NCI-H2029 (cell line): ENCODE measurements at regions not wholly inside any gene's neighbourhood (a gene's known extent, or its start where the extent isn't known, plus 50 kb on each side); places are given as distances from the start of the nearest gene placed in this dataset.
A peak's percentile ranks its signal among the peaks of the same experiment; 100 is the strongest.

Experiments used
- DNase-seq: peaks from one replicate; lab custom pipeline; 2025; lab: John Stamatoyannopoulos, UW

DNA sequence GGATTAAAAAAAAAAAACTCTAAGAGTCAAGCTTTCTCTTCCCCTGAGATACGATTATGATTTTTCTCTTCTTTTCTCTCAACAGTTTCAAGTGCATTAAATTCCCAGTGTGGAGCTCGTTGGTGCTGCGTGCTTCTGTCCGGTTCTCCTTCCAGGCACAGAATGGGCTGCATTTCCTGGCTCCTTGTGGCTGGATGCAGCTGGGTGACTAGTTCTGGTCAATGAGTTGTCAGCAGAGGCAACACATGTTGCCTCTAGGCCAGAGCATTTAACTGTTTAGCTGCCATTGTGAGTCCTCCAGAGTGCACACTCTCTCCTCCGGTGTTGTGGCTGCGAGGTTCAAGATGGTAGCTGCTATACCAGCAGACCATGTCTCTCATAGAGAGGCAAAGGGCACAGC is 312.9 kb downstream of the RRAGC start:
- no peak for DNase-seq

DNA sequence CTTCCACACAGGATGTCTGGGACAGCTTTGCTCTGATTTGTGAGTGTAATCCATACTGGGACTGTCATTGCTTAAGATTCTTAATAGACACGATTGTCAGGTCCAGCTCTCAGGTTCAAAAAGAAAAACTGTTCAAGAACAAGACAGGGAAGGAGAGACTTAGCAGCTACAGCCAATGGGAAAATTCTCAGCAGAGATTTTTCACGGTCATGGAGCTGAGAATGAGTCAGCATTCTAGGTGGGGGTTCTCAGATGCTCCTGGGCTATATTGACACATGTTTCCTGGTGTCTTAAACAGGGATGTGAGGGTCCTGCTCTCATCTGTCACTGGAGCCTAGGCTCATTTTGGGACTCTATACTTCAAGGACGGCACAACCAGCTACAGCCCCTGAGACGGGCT is 318.3 kb downstream of the RRAGC start:
- DNase-seq = no peak

GRCh38 chr1:38539931-38540330 is 319.6 kb downstream of the RRAGC start:
- no peak for DNase-seq

DNA sequence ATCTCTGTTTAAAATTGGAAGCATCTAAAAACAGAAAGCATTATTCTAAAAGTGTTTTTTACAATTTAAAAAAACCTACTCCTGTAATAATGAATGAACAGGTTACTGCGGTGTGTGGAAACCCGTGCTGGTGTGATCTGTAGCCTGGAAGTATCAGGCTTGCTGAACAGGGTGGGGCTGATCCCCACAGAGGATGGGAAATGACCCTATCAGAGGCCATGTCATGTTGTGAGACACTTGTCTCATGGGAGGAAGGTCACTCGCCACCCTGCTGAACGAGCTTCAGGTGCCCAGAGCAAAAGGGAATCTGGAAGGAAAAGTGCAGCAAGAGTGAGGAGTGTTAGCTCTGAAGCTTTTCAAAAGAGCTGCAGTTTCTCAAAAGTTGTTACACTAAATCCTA is 320.7 kb downstream of the RRAGC start:
- DNase-seq = no peak

- no peak for DNase-seq
These were observed 323.5 kb downstream of the RRAGC start for GRCh38 chr1:38536089-38536488.

DNA sequence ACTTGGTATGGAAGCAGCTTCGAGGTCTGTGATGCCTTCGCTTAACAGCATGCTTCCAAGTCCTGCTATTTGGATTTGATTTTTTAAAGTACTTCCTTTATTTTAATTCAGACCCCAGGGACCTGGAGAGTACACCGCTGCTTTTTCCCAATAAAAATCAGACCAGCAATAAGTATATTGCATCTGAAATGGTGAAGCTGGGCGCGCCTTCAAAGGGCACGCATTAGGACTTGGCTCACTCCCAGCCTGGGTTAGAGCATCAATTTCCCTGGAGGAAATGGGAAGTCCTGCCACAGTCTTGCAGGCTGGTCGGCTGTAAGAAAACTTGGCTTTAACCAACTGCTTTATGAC is 325.1 kb downstream of the RRAGC start:
- DNase-seq = no peak

GRCh38 chr1:38533772-38534472 is 325.6 kb downstream of the RRAGC start:
- DNase-seq = no peak

- no peak for DNase-seq
These were observed 328.6 kb downstream of the RRAGC start for GRCh38 chr1:38530957-38531356.

GRCh38 chr1:38529946-38530345 is 329.6 kb downstream of the RRAGC start:
- DNase-seq = no peak

DNA sequence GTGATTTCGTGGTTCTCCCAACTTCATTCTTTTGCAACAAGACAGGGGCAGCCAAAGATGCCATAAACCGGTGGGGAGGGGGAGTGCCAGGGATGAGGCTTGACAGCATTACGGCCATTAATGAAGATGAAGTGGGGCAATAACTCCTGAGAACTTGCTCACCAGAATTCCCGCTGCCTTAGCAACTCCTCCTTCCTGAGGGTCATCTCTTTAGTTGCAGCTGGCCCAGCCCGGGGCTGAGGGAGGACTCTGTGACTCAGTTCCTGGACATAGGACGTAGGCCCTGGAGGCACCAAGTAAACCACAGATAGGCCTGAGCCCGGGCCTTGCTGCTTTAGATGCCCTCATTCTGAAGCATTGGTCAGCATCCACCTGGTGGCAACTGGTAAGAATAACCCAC is 330.2 kb downstream of the RRAGC start:
- DNase-seq = no peak

GRCh38 chr1:38528623-38529022 is 330.9 kb downstream of the RRAGC start:
- DNase-seq = no peak

DNA sequence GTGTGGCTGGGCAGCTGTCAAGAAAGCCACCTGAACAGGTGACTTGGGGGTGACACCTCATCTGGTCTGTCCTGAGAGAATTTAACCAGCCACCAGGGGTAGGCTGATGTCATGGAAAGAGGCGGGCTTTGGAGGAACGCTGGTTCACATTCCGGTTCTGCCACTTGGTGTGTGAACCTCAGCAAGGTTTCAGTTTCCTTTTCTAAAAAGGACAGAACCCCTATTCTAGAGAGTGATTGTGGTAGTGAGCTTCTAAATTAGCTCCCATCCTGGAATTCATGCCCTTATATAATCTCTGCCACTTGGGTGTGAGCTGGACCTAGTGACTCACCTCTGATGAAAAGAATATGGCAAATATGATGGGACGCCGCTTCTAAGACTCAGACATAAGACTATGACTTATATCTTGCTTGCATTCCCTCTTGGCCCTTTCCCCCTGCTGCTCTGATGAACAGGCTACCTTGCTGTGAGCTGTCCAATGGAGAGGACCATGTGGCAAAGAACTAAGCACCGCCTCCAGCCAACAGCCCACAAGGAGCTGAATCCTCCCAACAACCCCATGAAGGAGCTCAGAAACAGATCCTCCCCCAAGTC is 332.1 kb downstream of the RRAGC start:
- peak; percentile 53 for DNase-seq

- no peak for DNase-seq
These were observed 333.5 kb downstream of the RRAGC start for GRCh38 chr1:38526046-38526445.

GRCh38 chr1:38525343-38526043 is 334.1 kb downstream of the RRAGC start:
- no peak for DNase-seq

GRCh38 chr1:38524025-38524641 is 335.4 kb downstream of the RRAGC start:
- no peak for DNase-seq

DNA sequence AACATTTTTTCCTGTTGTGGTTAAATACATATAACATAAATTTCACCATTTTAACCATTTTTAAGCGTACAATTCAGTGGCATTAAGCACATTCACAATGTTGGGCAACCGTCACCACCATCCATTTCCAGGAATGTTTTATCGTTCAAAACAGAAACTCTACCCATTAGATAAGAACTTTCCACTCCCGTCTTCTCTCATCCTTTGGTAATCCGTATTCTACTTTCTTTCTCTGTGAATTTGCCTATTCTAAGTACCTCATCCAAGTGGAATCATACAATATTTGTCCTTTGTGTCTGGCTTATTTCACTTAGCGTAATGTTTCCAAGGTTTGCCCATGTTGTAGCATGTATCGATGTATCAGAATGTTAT is 336.0 kb downstream of the RRAGC start:
- no peak for DNase-seq

- no peak for DNase-seq
These were observed 336.5 kb downstream of the RRAGC start for GRCh38 chr1:38522915-38523567.

DNA sequence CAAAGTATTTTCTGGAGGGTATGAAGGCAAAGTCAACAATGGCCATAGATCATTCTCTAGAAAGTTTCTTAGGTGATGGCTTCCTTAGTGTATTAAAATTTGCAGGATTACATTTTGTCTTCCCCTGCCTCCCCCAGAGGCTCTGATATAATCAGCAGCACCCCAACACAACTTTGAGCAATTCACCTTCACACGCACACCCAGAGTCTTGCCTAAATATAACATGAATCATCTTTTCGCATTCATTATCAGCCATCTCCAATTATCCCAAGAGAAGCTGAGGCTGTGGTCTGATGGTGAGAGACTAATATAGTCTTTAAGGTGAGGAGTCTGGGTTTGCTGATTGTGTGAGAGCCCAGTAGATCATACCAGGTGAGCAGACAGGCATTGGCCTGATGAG is 343.0 kb downstream of the RRAGC start:
- no peak for DNase-seq

DNA sequence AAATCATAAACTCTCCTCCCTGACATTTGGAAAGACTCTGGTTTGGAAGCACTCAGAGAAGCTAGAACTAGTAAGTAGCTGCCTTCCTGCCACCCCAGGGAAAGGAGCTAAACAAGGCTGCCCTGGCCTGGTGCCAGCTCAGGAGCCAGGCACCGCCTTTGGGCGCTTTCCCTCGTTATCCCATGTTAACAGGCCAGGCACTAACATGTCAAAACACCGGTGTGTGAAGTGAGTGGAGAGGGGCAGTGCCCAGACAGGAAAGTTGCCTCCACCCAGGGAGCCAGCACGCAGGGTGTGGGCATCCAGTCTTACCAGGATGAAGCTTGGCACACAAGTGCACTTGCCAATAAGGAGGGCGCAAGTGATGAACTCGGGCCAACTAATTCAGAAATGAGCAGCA is 346.8 kb downstream of the RRAGC start:
- DNase-seq = peak; percentile 46

DNA sequence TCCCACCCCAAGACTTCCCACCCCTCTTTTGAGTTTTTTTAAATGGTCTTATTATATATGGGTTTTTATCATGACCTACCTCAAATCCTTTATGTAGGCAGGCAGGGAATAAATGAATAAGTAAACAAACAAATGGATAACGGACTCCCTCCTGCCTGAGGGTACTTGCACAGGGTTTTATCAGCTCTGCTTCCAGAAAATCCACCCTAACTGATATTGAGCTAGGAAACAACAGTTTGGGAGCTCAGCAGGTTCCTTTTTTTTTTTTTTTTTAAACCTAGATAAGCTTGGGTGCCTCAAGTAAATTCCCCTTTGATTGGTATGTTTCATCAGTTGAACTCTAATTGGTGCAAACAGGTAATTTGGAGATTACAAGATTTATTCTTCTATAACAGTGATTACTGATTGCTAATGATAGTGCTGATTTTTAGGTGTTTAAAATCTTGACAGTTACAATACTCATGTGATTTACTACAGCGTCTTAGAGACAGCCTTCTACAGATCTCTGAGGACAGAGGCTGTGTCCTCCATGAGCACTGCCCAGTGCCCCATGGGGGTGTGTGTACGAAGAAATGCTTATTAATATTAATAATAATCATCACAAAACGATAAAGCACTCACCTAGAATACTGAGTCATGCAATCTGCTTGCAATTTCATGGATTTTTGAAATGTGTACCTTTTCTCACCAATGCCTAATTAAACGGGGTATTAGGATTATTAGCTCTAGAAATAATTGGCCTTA is 347.4 kb downstream of the RRAGC start:
- no peak for DNase-seq

- no peak for DNase-seq
These were observed 351.3 kb downstream of the RRAGC start for GRCh38 chr1:38508232-38508631.

GRCh38 chr1:38507563-38507962 is 352.0 kb downstream of the RRAGC start:
- no peak for DNase-seq
